GM19324 (cell line): ENCODE measurements at regions not wholly inside any gene's neighbourhood (a gene's known extent, or its start where the extent isn't known, plus 50 kb on each side); places are given as distances from the start of the nearest gene placed in this dataset.
"Not testable (repeated sequence)": the region's sequence is repeated elsewhere in the genome, so short reads cannot be mapped to it uniquely, and the experiment has no call there.

ENCODE experiments used
- ATAC-seq: cut with Tn5 transposase; IDR thresholded peaks from one replicate; pipeline ENCODE4 v1.9.1; 2021; ENCODE audit warnings: mild to moderate bottlenecking, moderate library complexity; ENCODE audit not compliant: unreplicated experiment, low FRiP score

GRCh38 chr7:77484785-77485184 lies 52.3 kb upstream of the PTPN12 start:
- no peak for ATAC-seq

GRCh38 chr7:77482015-77482414 lies 55.1 kb upstream of the PTPN12 start:
- ATAC-seq: no peak

GRCh38 chr7:77481615-77482014 lies 55.5 kb upstream of the PTPN12 start:
- no peak for ATAC-seq

- not testable (repeated sequence) for ATAC-seq
Measured at GRCh38 chr7:77480102-77480627, 56.9 kb upstream of the PTPN12 start.

GRCh38 chr7:77479536-77480088 lies 57.5 kb upstream of the PTPN12 start:
- ATAC-seq: no peak

GRCh38 chr7:77476871-77477270 lies 60.2 kb upstream of the PTPN12 start:
- no peak for ATAC-seq

- ATAC-seq: no peak
Measured at GRCh38 chr7:77475181-77475580, 59.0 kb upstream of the GSAP start.

- ATAC-seq: no peak
Measured at GRCh38 chr7:77474756-77475155, 58.6 kb upstream of the GSAP start.

GRCh38 chr7:77473229-77474005 lies 57.3 kb upstream of the GSAP start:
- ATAC-seq: no peak

GRCh38 chr7:77469927-77470326 lies 53.8 kb upstream of the GSAP start:
- no peak for ATAC-seq

- no peak for ATAC-seq
Measured at GRCh38 chr7:77467408-77467807, 51.3 kb upstream of the GSAP start.

GRCh38 chr7:77466450-77466849 lies 50.3 kb upstream of the GSAP start:
- peak; percentile 62 for ATAC-seq
